Activated B cell treated with CpG ODN at 0.5 μM for 24 hours (primary cell): ENCODE measurements at regions not wholly inside any gene's neighbourhood (a gene's known extent, or its start where the extent isn't known, plus 50 kb on each side); places are given as distances from the start of the nearest gene placed in this dataset.

Experiments
- ATAC-seq: fragments of 200-7000 bp; cut with Tn5 transposase; one replicate; pipeline ENCODE4 v1.10.0; 2021; ENCODE audit warnings: low read depth, mild to moderate bottlenecking, moderate library complexity
- CTCF ChIA-PET: fragments of 350-600 bp; sonication (Branson Sonifier 250); formaldehyde crosslinking; loops from one replicate; lab custom pipeline; 2021; ENCODE audit warnings: antibody characterized with exemption; lab: Charles Lee
- POLR2A ChIA-PET: fragments of 350-600 bp; sonication (Branson Sonifier 250); formaldehyde crosslinking; loops from one replicate; lab custom pipeline; 2021; ENCODE audit warnings: antibody characterized with exemption; lab: Charles Lee
- DNase-seq: peaks from one replicate; pipeline ENCODE4 v3.0.0; 2022
- H3K27ac Mint-ChIP-seq: one replicate; pipeline ENCODE4 v1.8.0; 2020; ENCODE audit warnings: mixed read lengths
- H3K27me3 Mint-ChIP-seq: one replicate; pipeline ENCODE4 v1.8.0; 2021; ENCODE audit warnings: mixed read lengths
- H3K36me3 Mint-ChIP-seq: one replicate; pipeline ENCODE4 v1.8.0; 2021; ENCODE audit warnings: low read depth, mixed read lengths
- H3K4me1 Mint-ChIP-seq: one replicate; pipeline ENCODE4 v1.8.0; 2021; ENCODE audit warnings: mixed read lengths
- H3K4me3 Mint-ChIP-seq: one replicate; pipeline ENCODE4 v1.8.0; 2020; ENCODE audit warnings: mild to moderate bottlenecking, mixed read lengths
- H3K9me3 Mint-ChIP-seq: one replicate; pipeline ENCODE4 v1.8.0; 2020; ENCODE audit warnings: mixed read lengths
- CTCF ChIP-seq: fragments of 200-600 bp; IDR thresholded peaks from one replicate; pipeline ENCODE4 v1.8.0; 2022; ENCODE audit warnings: antibody characterized with exemption, mild to moderate bottlenecking
- intact Hi-C: fragments of 100-400 bp; cut with micrococcal nuclease; formaldehyde crosslinking; loops from one replicate; pipeline ENCODE4 v1.15.1; 2024

- H3K9me3 Mint-ChIP-seq: no peaks in the 10 kb centered on the region
- H3K36me3 Mint-ChIP-seq: no peaks in the 10 kb centered on the region
- ChIA-PET CTCF (no interaction called here), POLR2A (no interaction called here)
- H3K27ac Mint-ChIP-seq: peak overlapping the region; percentile 2
- TF ChIP-seq CTCF: no peak
- intact Hi-C loops: loop anchor here (5.0 to 10.0 kb wide), 4 partner anchors 207 to 499 kb away; partner anchors contain the start of genes DLL1, FAM120B, PDCD2 and PSMB1
- H3K27me3 Mint-ChIP-seq: no peaks in the 10 kb centered on the region
- H3K4me3 Mint-ChIP-seq: no peak overlapping the region
- ATAC-seq (no peak), DNase-seq (peak; percentile 14)
- H3K4me1 Mint-ChIP-seq: peaks cover 30% of the 10 kb centered on the region
Measured at GRCh38 chr6:170085475-170086401, 205.1 kb downstream of the DLL1 start.

GRCh38 chr6:170084166-170084730 lies 206.6 kb downstream of the DLL1 start:
- ChIA-PET POLR2A (no interaction called here), CTCF (no interaction called here)
- Mint-ChIP-seq H3K9me3 (no peaks in the 10 kb centered on the region), H3K4me3 (no peak overlapping the region), H3K4me1 (peaks cover 15% of the 10 kb centered on the region), H3K27ac (no peak overlapping the region), H3K36me3 (no peaks in the 10 kb centered on the region), H3K27me3 (no peaks in the 10 kb centered on the region)
- no peak for TF ChIP-seq CTCF
- no peak for ATAC-seq
- no peak for DNase-seq
- intact Hi-C loops: loop anchor here (10.0 kb wide), 1 partner anchor 501 kb away; the partner anchor contains the start of gene PDCD2

GRCh38 chr6:170083236-170084051 lies 207.4 kb downstream of the DLL1 start:
- H3K4me1 Mint-ChIP-seq: peaks cover 7% of the 10 kb centered on the region
- ATAC-seq (no peak), DNase-seq (peak; percentile 11)
- H3K4me3 Mint-ChIP-seq: no peak overlapping the region
- ChIA-PET POLR2A (no interaction called here), CTCF (no interaction called here)
- no peaks in the 10 kb centered on the region for H3K9me3 Mint-ChIP-seq
- H3K27me3 Mint-ChIP-seq: no peaks in the 10 kb centered on the region
- intact Hi-C loops: loop anchor here (10.0 kb wide), 1 partner anchor 501 kb away; the partner anchor contains the start of gene PDCD2
- no peaks in the 10 kb centered on the region for H3K36me3 Mint-ChIP-seq
- H3K27ac Mint-ChIP-seq: no peak overlapping the region
- no peak for TF ChIP-seq CTCF

- Mint-ChIP-seq H3K36me3 (no peaks in the 10 kb centered on the region), H3K27ac (no peak overlapping the region), H3K4me3 (no peak overlapping the region), H3K27me3 (no peaks in the 10 kb centered on the region), H3K9me3 (no peaks in the 10 kb centered on the region), H3K4me1 (no peaks in the 10 kb centered on the region)
- ChIA-PET POLR2A (no interaction called here), CTCF (no interaction called here)
- DNase-seq (peak; percentile 12), ATAC-seq (no peak)
- intact Hi-C loops: loop anchor here (10.0 kb wide), 1 partner anchor 502 kb away; the partner anchor contains the start of gene PDCD2
- TF ChIP-seq CTCF: no peak
Measured at GRCh38 chr6:170082531-170083187, 208.2 kb downstream of the DLL1 start.
